Daoy (cell line): ENCODE measurements at regions not wholly inside any gene's neighbourhood (a gene's known extent, or its start where the extent isn't known, plus 50 kb on each side); places are given as distances from the start of the nearest gene placed in this dataset.
A peak's percentile ranks its signal among the peaks of the same experiment; 100 is the strongest.

Experiments used
- DNase-seq: peaks from one replicate; pipeline ENCODE4 v3.0.0-alpha.2; 2015; ENCODE audit warnings: low read depth

GRCh38 chr1:244264163-244264562 is 187.5 kb downstream of the ADSS2 start:
- DNase-seq, result no peak

- DNase-seq, result no peak
Measured at GRCh38 chr1:244265507-244265906, 186.2 kb downstream of the ADSS2 start.

GRCh38 chr1:244269169-244269568 is 182.5 kb downstream of the ADSS2 start:
- DNase-seq, result no peak

- no peak for DNase-seq
Measured at GRCh38 chr1:244271004-244271403, 180.7 kb downstream of the ADSS2 start.

- no peak for DNase-seq
Measured at GRCh38 chr1:244271691-244272308, 179.9 kb downstream of the ADSS2 start.

GRCh38 chr1:244272471-244273261 is 179.0 kb downstream of the ADSS2 start:
- peak; percentile 88 for DNase-seq

GRCh38 chr1:244273262-244273844 is 178.4 kb downstream of the ADSS2 start:
- no peak for DNase-seq

GRCh38 chr1:244273845-244274619 is 177.7 kb downstream of the ADSS2 start:
- peak; percentile 97 for DNase-seq

- DNase-seq, result no peak
Measured at GRCh38 chr1:244276646-244277045, 175.1 kb downstream of the ADSS2 start.

- no peak for DNase-seq
Measured at GRCh38 chr1:244280201-244280600, 171.5 kb downstream of the ADSS2 start.

GRCh38 chr1:244280859-244281258 is 170.8 kb downstream of the ADSS2 start:
- no peak for DNase-seq

- no peak for DNase-seq
Measured at GRCh38 chr1:244283772-244284171, 167.9 kb downstream of the ADSS2 start.

GRCh38 chr1:244284641-244285156 is 167.0 kb downstream of the ADSS2 start:
- DNase-seq, result no peak

- no peak for DNase-seq
Measured at GRCh38 chr1:244286341-244286740, 165.4 kb downstream of the ADSS2 start.

- no peak for DNase-seq
Measured at GRCh38 chr1:244287726-244288125, 164.0 kb downstream of the ADSS2 start.

GRCh38 chr1:244288663-244289062 is 163.0 kb downstream of the ADSS2 start:
- no peak for DNase-seq

GRCh38 chr1:244289991-244290785 is 161.5 kb downstream of the ADSS2 start:
- DNase-seq, result no peak

- no peak for DNase-seq
Measured at GRCh38 chr1:244291236-244292201, 160.2 kb downstream of the ADSS2 start.

- no peak for DNase-seq
Measured at GRCh38 chr1:244294599-244295224, 157.0 kb downstream of the ADSS2 start.

- no peak for DNase-seq
Measured at GRCh38 chr1:244296003-244296402, 155.7 kb downstream of the ADSS2 start.
